ENCODE measurements at regions not wholly inside any gene's neighbourhood (a gene's known extent, or its start where the extent isn't known, plus 50 kb on each side); places are given as distances from the start of the nearest gene placed in this dataset.

DNA sequence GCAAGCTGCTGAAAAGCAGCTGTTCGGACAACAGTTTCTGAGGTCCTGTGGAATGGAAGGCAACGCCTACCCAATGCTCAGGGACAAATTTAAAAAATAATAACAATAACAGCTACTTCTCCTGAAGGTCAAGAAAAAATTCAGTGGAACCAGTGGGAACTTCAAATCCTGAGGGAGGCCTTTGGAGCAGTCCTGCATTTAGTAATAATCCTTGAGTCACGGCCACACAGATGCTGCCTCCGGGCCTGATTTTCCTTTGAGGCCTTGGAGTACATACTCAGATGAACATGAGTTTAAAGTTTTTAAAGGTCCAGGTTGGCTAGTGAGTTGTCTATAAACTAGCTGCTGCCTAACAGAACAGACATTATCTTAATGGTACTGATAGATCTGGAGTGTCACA lies 268.0 kb downstream of the MSRB3 start:
- intact Hi-C loops (cut with DNase I): no loop called here
- 71 to 77% methylated on average over 4 of the region's 4 CpGs for WGBS, 2 donors

DNA sequence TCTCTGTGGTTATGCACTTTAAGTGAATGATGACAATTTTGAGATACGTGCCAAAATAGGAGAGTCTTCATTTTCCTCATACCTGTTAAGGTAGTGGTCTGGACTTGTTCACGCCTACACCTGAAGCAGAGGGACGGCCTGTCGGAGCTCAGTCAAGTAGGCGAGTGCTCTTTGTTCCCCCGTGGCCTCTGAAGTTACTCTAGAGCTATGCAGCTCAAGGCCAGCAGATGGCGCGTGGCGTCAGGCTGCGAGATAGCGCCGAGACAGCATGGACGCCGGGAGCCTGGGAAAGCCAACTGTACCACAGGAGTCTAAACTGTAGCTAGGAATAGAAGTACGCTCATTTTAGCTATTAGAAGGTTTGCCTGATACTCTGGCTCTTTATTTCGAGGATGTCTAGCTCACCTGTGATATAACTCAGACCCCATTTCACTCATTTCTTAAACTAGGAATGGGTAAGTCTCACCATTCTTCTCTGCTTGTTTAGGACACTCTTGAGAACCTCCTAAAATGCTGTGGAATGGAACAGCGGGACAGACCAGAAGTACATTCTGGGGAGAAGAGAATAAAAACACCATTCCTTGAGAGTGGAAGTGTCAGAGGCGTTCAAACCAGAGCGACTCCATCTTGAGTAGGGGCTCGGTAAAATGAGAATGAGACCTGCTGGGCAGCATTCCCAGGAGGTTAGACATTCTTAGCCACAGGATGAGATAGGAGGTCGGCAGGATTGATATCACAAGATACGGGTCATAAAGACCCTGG lies 267.4 kb upstream of the HMGA2 start:
- H3K36me3 ChIP-seq: no peaks in the 10 kb centered on the region
- peaks cover 0 to 8% (median 0%) of the 10 kb centered on the region in 9 donors for H3K4me1 ChIP-seq
- WGBS, 2 donors: 22 to 26% methylated on average over 22 of the region's 22 CpGs
- peak; percentile 90 to 99 (median 97) for ATAC-seq
- H3K4me3 ChIP-seq: no peak overlapping the region
- intact Hi-C loops (cut with DNase I): loop anchor here in 9 of 10 donors (1.0 to 10.0 kb wide), 9 partner anchors 45 to 550 kb away; no protein-coding TSS in a partner anchor
- no peak overlapping the region for H3K27ac ChIP-seq
- peak; percentile 76 to 79 for DNase-seq
- H3K27me3 ChIP-seq: peaks cover 0 to 26% (median 0%) of the 10 kb centered on the region in 7 donors
- no peaks in the 10 kb centered on the region for H3K9me3 ChIP-seq
- TF ChIP-seq, protein P1, sequence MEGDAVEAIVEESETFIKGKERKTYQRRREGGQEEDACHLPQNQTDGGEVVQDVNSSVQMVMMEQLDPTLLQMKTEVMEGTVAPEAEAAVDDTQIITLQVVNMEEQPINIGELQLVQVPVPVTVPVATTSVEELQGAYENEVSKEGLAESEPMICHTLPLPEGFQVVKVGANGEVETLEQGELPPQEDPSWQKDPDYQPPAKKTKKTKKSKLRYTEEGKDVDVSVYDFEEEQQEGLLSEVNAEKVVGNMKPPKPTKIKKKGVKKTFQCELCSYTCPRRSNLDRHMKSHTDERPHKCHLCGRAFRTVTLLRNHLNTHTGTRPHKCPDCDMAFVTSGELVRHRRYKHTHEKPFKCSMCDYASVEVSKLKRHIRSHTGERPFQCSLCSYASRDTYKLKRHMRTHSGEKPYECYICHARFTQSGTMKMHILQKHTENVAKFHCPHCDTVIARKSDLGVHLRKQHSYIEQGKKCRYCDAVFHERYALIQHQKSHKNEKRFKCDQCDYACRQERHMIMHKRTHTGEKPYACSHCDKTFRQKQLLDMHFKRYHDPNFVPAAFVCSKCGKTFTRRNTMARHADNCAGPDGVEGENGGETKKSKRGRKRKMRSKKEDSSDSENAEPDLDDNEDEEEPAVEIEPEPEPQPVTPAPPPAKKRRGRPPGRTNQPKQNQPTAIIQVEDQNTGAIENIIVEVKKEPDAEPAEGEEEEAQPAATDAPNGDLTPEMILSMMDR (IDR thresholded peaks at IDR 0.05): peak; percentile 82 to 95 (median 93)

More for the DNA sequence above, 268.0 kb downstream of the MSRB3 start:
- TF ChIP-seq, protein P1 (IDR thresholded peaks at IDR 0.05): no peak
- H3K9me3 ChIP-seq: peaks cover 0 to under 1% (median 0%) of the 10 kb centered on the region in 11 donors
- no peaks in the 10 kb centered on the region for H3K27me3 ChIP-seq
- peaks cover 0 to 18% (median 0%) of the 10 kb centered on the region in 9 donors for H3K4me1 ChIP-seq
- peak in 5 of 8 donors; percentile 55 to 70 (median 67) for ATAC-seq
- H3K27ac ChIP-seq: peak overlapping the region in 4 of 10 donors; percentile 1 to 51 (median 12)
- peak in 1 of 2 donors; percentile 17 for DNase-seq
- no peaks in the 10 kb centered on the region for H3K36me3 ChIP-seq
- no peak overlapping the region for H3K4me3 ChIP-seq

DNA sequence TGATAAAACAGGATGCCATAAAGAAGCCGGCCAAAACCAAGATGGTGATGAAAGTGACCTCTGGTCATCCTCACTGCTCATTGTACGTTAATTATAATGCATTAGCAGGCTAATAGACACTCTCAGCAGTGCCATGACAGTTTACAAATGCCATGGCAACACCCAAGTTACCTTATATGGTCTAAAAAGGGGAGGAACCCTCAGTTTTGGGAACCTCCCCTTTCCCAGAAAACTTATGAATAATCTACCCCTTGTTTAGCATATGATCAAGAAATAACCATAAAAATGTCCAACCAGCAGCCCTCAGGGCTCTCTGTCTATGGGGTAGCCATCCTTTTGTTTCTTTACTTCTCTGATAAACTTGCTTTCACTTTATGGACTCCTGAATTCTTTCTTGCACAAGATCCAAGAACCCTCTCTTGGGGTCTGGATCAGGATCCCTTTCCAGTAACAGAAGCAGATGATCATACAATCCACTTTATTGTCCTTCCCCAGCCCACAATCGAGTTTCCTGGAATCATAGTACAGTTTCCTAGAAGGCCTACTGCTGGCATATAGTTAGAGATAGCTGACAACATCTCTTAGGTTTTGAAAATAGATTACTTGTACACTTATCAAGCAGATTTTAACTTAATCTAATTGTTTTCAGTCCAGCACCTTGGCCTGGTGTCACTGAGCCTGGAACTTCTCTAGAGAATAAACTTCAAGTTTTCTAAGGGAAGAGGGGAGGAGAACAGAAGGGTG lies 266.7 kb upstream of the HMGA2 start:
- H3K27me3 ChIP-seq: peaks cover 0 to 27% (median 0%) of the 10 kb centered on the region in 7 donors
- no peak overlapping the region for H3K27ac ChIP-seq
- no peak for DNase-seq
- no peaks in the 10 kb centered on the region for H3K9me3 ChIP-seq
- peaks cover 0 to 16% (median 0%) of the 10 kb centered on the region in 9 donors for H3K4me1 ChIP-seq
- 64 to 77% methylated on average over 3 of the region's 3 CpGs for WGBS, 2 donors
- TF ChIP-seq, protein P1 (IDR thresholded peaks at IDR 0.05): no peak
- intact Hi-C loops (cut with DNase I): loop anchor here in 9 of 10 donors (2.0 to 10.0 kb wide), 8 partner anchors 45 to 550 kb away; no protein-coding TSS in a partner anchor
- peak in 2 of 8 donors; percentile 14 to 16 for ATAC-seq
- no peaks in the 10 kb centered on the region for H3K36me3 ChIP-seq
- H3K4me3 ChIP-seq: no peak overlapping the region

DNA sequence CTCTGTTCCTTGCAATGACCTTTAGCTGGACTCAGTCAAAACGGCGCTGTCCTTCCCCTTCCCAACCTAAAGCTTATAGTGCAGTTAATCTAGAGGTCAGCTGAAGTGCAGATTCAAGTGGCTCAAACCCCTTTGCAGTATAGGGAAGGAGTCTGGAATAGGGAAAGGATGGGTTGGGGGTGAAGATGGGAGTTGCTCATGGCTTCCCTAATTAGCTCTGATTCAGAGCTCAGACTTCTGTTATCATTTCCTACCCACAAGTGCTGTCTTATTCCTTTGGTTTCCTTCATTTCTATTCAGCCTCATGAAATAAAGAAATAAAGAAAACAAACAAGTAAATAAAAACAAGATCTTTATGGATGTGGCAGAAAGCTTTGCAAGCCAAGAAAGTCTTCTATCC lies 264.0 kb upstream of the HMGA2 start:
- no peaks in the 10 kb centered on the region for H3K9me3 ChIP-seq
- intact Hi-C loops (cut with DNase I): loop anchor here in 3 of 10 donors (2.0 to 10.0 kb wide), 3 partner anchors 125 to 527 kb away; no protein-coding TSS in a partner anchor
- no peaks in the 10 kb centered on the region for H3K36me3 ChIP-seq
- ATAC-seq (no peak), DNase-seq (no peak)
- H3K4me3 ChIP-seq: no peak overlapping the region
- no peak overlapping the region for H3K27ac ChIP-seq
- H3K27me3 ChIP-seq: peaks cover 0 to 26% (median 0%) of the 10 kb centered on the region in 7 donors
- WGBS, 2 donors: 85 to 86% methylated on average over 2 of the region's 2 CpGs
- peaks cover 0 to 19% (median 0%) of the 10 kb centered on the region in 9 donors for H3K4me1 ChIP-seq
- TF ChIP-seq, protein P1 (IDR thresholded peaks at IDR 0.05): no peak

Measured in heart right ventricle (tissue), 16 donors.